Gastrocnemius medialis (tissue), 4 donors: ENCODE measurements at regions not wholly inside any gene's neighbourhood (a gene's known extent, or its start where the extent isn't known, plus 50 kb on each side); places are given as distances from the start of the nearest gene placed in this dataset.

Source experiments
- ATAC-seq, 2 donors: fragments of 150-250 bp; one replicate each; pipeline ENCODE4 v1.9.1; 2016
- DNase-seq, 2 donors: peaks; one replicate each; pipeline ENCODE4 v3.0.0-alpha.2; 2019
- H3K27ac ChIP-seq, 4 donors: fragments of 200-600 bp; sonication (generic); 1 replicate in 1 of 4; 2 replicates in 3 of 4; pipeline ENCODE4 v1.5.1; 2016 to 2018; ENCODE audit warnings: mild to moderate bottlenecking in 2 of 4, moderate library complexity in 1 of 4
- H3K27me3 ChIP-seq, 3 donors: fragments of 200-600 bp; sonication (generic) in 2 of 3; 1 replicate in 1 of 3; 2 replicates in 2 of 3; pipeline versions ENCODE4 v1.5.1 to v1.6.0; 2016 to 2019; ENCODE audit warnings: mild to moderate bottlenecking in 1 of 3, moderate library complexity in 1 of 3
- H3K36me3 ChIP-seq, 2 donors: fragments of 200-600 bp; sonication (generic) in 1 of 2; one replicate each; pipeline ENCODE4 v1.5.1; 2017 to 2018
- H3K4me1 ChIP-seq, 2 donors: fragments of 200-600 bp; sonication (generic) in 1 of 2; one replicate each; pipeline ENCODE4 v1.5.1; 2016 to 2017; ENCODE audit warnings: mild to moderate bottlenecking in 2 of 2
- H3K4me3 ChIP-seq, 4 donors: fragments of 200-600 bp; sonication (generic) in 3 of 4; 1 replicate in 1 of 4; 2 replicates in 3 of 4; pipeline ENCODE4 v1.5.1; 2016 to 2019; ENCODE audit warnings: mild to moderate bottlenecking in 2 of 4
- H3K9me3 ChIP-seq, 3 donors: fragments of 200-600 bp; sonication (generic) in 2 of 3; 1 replicate in 1 of 3; 2 replicates in 2 of 3; pipeline ENCODE4 v1.5.1; 2016 to 2019
- CTCF ChIP-seq, 5 experiments: fragments of 450-650 bp in 3 of 5; fragments of 200-600 bp in 2 of 5; sonication (generic) in 2 of 5; IDR thresholded peaks in 4 of 5; conservative IDR thresholded peaks in 1 of 5; 1 replicate in 4 of 5; 2 replicates in 1 of 5; pipeline ENCODE4 v1.5.1; 2016 to 2019; ENCODE audit warnings: antibody characterized with exemption in 5 of 5, mild to moderate bottlenecking in 3 of 5, moderate library complexity in 3 of 5
- POLR2A ChIP-seq, 2 donors: fragments of 450-650 bp; IDR thresholded peaks; one replicate each; pipeline ENCODE4 v1.6.1; 2017; ENCODE audit warnings: antibody characterized with exemption in 2 of 2, mild to moderate bottlenecking in 2 of 2, moderate library complexity in 2 of 2
- in situ Hi-C, 4 donors: fragments of 200-750 bp; cut with MboI; loops; one replicate each; pipeline versions ENCODE4 v1.15.0 to v1.8.0; 2017; ENCODE audit warnings: low sequenced_read_pairs in 4 of 4
- intact Hi-C: fragments of 100-400 bp; cut with DNase I; formaldehyde crosslinking; loops from one replicate; pipeline ENCODE4 v1.15.1; 2023; ENCODE audit warnings: low total_unique reads

GRCh38 chr12:28652239-28652638 lies 462.0 kb downstream of the CCDC91 start:
- in situ Hi-C loops: no loop called here
- H3K27ac ChIP-seq: no peak overlapping the region
- H3K36me3 ChIP-seq: no peaks in the 10 kb centered on the region
- H3K4me3 ChIP-seq: no peak overlapping the region
- no peak for DNase-seq
- no peaks in the 10 kb centered on the region for H3K9me3 ChIP-seq
- intact Hi-C loops: no loop called here
- H3K27me3 ChIP-seq: no peaks in the 10 kb centered on the region
- no peak for TF ChIP-seq POLR2A (IDR thresholded peaks at IDR 0.05)
- no peak for TF ChIP-seq CTCF (IDR thresholded peaks at IDR 0.05 in 4 of 5, conservative IDR thresholded peaks at IDR 0.05 in 1 of 5)
- no peaks in the 10 kb centered on the region for H3K4me1 ChIP-seq
- no peak for ATAC-seq

- H3K27me3 ChIP-seq: no peaks in the 10 kb centered on the region
- no peak overlapping the region for H3K27ac ChIP-seq
- H3K4me1 ChIP-seq: no peaks in the 10 kb centered on the region
- no peak for TF ChIP-seq POLR2A (IDR thresholded peaks at IDR 0.05)
- no peak for TF ChIP-seq CTCF (IDR thresholded peaks at IDR 0.05 in 4 of 5, conservative IDR thresholded peaks at IDR 0.05 in 1 of 5)
- no peak for DNase-seq
- intact Hi-C loops (no loop called here), in situ Hi-C loops (no loop called here)
- no peaks in the 10 kb centered on the region for H3K9me3 ChIP-seq
- H3K36me3 ChIP-seq: no peaks in the 10 kb centered on the region
- no peak for ATAC-seq
- H3K4me3 ChIP-seq: no peak overlapping the region
These were observed 467.1 kb upstream of the FAR2 start for GRCh38 chr12:28681980-28682379.

GRCh38 chr12:28683366-28683765 lies 465.7 kb upstream of the FAR2 start:
- H3K27ac ChIP-seq: no peak overlapping the region
- no peaks in the 10 kb centered on the region for H3K36me3 ChIP-seq
- TF ChIP-seq POLR2A (IDR thresholded peaks at IDR 0.05) (no peak), CTCF (IDR thresholded peaks at IDR 0.05 in 4 of 5, conservative IDR thresholded peaks at IDR 0.05 in 1 of 5) (no peak)
- intact Hi-C loops: no loop called here
- DNase-seq (no peak), ATAC-seq (no peak)
- in situ Hi-C loops: no loop called here
- H3K9me3 ChIP-seq: no peaks in the 10 kb centered on the region
- H3K4me1 ChIP-seq: no peaks in the 10 kb centered on the region
- H3K4me3 ChIP-seq: no peak overlapping the region
- no peaks in the 10 kb centered on the region for H3K27me3 ChIP-seq

- DNase-seq (no peak), ATAC-seq (no peak)
- Histone ChIP-seq H3K36me3 (no peaks in the 10 kb centered on the region), H3K4me1 (no peaks in the 10 kb centered on the region), H3K4me3 (no peak overlapping the region), H3K27ac (no peak overlapping the region), H3K27me3 (no peaks in the 10 kb centered on the region), H3K9me3 (no peaks in the 10 kb centered on the region)
- in situ Hi-C loops (no loop called here), intact Hi-C loops (no loop called here)
- TF ChIP-seq POLR2A (IDR thresholded peaks at IDR 0.05) (no peak), CTCF (IDR thresholded peaks at IDR 0.05 in 4 of 5, conservative IDR thresholded peaks at IDR 0.05 in 1 of 5) (no peak)
These were observed 459.5 kb upstream of the FAR2 start for GRCh38 chr12:28689398-28690175.
